Progenitor cell of endocrine pancreas (in vitro differentiated cells): ENCODE measurements at regions not wholly inside any gene's neighbourhood (a gene's known extent, or its start where the extent isn't known, plus 50 kb on each side); places are given as distances from the start of the nearest gene placed in this dataset.

ENCODE experiments used
- DNase-seq: peaks from one replicate; pipeline ENCODE4 v3.0.0; 2021; ENCODE audit warnings: low spot score; ENCODE audit not compliant: unreplicated experiment
- H3K27ac Mint-ChIP-seq: 2 replicates; pipeline ENCODE4 v1.8.0; 2021; ENCODE audit warnings: mild to moderate bottlenecking, moderate library complexity, mixed read lengths
- H3K27me3 Mint-ChIP-seq: 2 replicates; pipeline ENCODE4 v1.8.0; 2021; ENCODE audit warnings: mixed read lengths
- H3K36me3 Mint-ChIP-seq: 2 replicates; pipeline ENCODE4 v1.8.0; 2022; ENCODE audit warnings: mixed read lengths; ENCODE audit not compliant: insufficient read depth
- H3K4me1 Mint-ChIP-seq: 2 replicates; pipeline ENCODE4 v1.8.0; 2021; ENCODE audit warnings: low read depth, mixed read lengths
- H3K4me3 Mint-ChIP-seq: 2 replicates; pipeline ENCODE4 v1.8.0; 2021; ENCODE audit warnings: low read depth, mild to moderate bottlenecking, moderate library complexity, mixed read lengths
- H3K9me3 Mint-ChIP-seq: 2 replicates; pipeline ENCODE4 v1.8.0; 2021; ENCODE audit warnings: low read depth, mixed read lengths
- CTCF ChIP-seq: fragments of 200-600 bp; sonication (generic); IDR thresholded peaks from one replicate; pipeline ENCODE4 v1.5.0; 2021; ENCODE audit warnings: antibody characterized with exemption, mild to moderate bottlenecking; ENCODE audit not compliant: unreplicated experiment

GRCh38 chr18:57991552-57991951, 52.5 kb upstream of the NEDD4L start:
- Mint-ChIP-seq H3K4me3 (no peak overlapping the region), H3K36me3 (no peaks in the 10 kb centered on the region), H3K27ac (no peak overlapping the region)

GRCh38 chr18:57989536-57989935, 54.5 kb upstream of the NEDD4L start:
- H3K9me3 Mint-ChIP-seq = no peaks in the 10 kb centered on the region
- no peak for DNase-seq
- no peaks in the 10 kb centered on the region for H3K36me3 Mint-ChIP-seq
- H3K27me3 Mint-ChIP-seq = peaks cover 12% of the 10 kb centered on the region
- no peak for TF ChIP-seq CTCF
- no peak overlapping the region for H3K27ac Mint-ChIP-seq
- peaks cover 4% of the 10 kb centered on the region for H3K4me1 Mint-ChIP-seq
- no peak overlapping the region for H3K4me3 Mint-ChIP-seq

More at GRCh38 chr18:57991552-57991951, 52.5 kb upstream of the NEDD4L start:
- Mint-ChIP-seq H3K9me3 (no peaks in the 10 kb centered on the region), H3K4me1 (peaks cover 3% of the 10 kb centered on the region), H3K27me3 (peaks cover 11% of the 10 kb centered on the region)
- no peak for DNase-seq
- no peak for TF ChIP-seq CTCF

GRCh38 chr18:57984490-57985115, 59.4 kb upstream of the NEDD4L start:
- Mint-ChIP-seq H3K27me3 (peaks cover 23% of the 10 kb centered on the region), H3K36me3 (no peaks in the 10 kb centered on the region), H3K4me1 (peaks cover 27% of the 10 kb centered on the region), H3K9me3 (no peaks in the 10 kb centered on the region), H3K27ac (no peak overlapping the region), H3K4me3 (no peak overlapping the region)
- TF ChIP-seq CTCF = no peak
- no peak for DNase-seq

GRCh38 chr18:57983965-57984364, 60.1 kb upstream of the NEDD4L start:
- peaks cover 23% of the 10 kb centered on the region for H3K27me3 Mint-ChIP-seq

GRCh38 chr18:57983472-57983871, 60.6 kb upstream of the NEDD4L start:
- Mint-ChIP-seq H3K36me3 (no peaks in the 10 kb centered on the region), H3K4me1 (peaks cover 27% of the 10 kb centered on the region), H3K4me3 (no peak overlapping the region), H3K9me3 (no peaks in the 10 kb centered on the region), H3K27ac (no peak overlapping the region), H3K27me3 (peaks cover 23% of the 10 kb centered on the region)
- no peak for TF ChIP-seq CTCF
- DNase-seq = no peak

More at GRCh38 chr18:57983965-57984364, 60.1 kb upstream of the NEDD4L start:
- H3K36me3 Mint-ChIP-seq = no peaks in the 10 kb centered on the region
- no peak overlapping the region for H3K27ac Mint-ChIP-seq
- no peak overlapping the region for H3K4me3 Mint-ChIP-seq
- no peak for TF ChIP-seq CTCF
- no peak for DNase-seq
- H3K9me3 Mint-ChIP-seq = no peaks in the 10 kb centered on the region
- peaks cover 27% of the 10 kb centered on the region for H3K4me1 Mint-ChIP-seq
